ENCODE measurements at regions not wholly inside any gene's neighbourhood (a gene's known extent, or its start where the extent isn't known, plus 50 kb on each side); places are given as distances from the start of the nearest gene placed in this dataset.

- no peak for DNase-seq (ENCODE audit: low spot score)
- no peaks in the 10 kb centered on the region for H3K36me3 ChIP-seq (ENCODE audit: control insufficient read depth in 4 of 4, insufficient read depth in 3 of 4, low read depth in 1 of 4, low read length in 3 of 4)
- no peaks in the 10 kb centered on the region for H3K4me1 ChIP-seq (ENCODE audit: control insufficient read depth in 4 of 4, insufficient read depth in 4 of 4, low read length in 3 of 4)
- H3K9ac ChIP-seq (ENCODE audit: low read depth in 1 of 2, low read length in 2 of 2), result no peak overlapping the region
- H3K9me3 ChIP-seq (ENCODE audit: control insufficient read depth in 4 of 4, low read length in 3 of 4), result no peaks in the 10 kb centered on the region
- TF ChIP-seq EGR1 (IDR thresholded peaks at IDR 0.05; ENCODE audit: low read depth in 2 of 2) (no peak), ATF3 (IDR thresholded peaks at IDR 0.05) (no peak), FOXA1 (IDR thresholded peaks at IDR 0.05) (no peak), JUND (IDR thresholded peaks at IDR 0.05) (no peak), SP1 (IDR thresholded peaks at IDR 0.05) (no peak), HNF4A (conservative IDR thresholded peaks at IDR 0.05) (no peak), RXRA (IDR thresholded peaks at IDR 0.05) (no peak), FOXA2 (IDR thresholded peaks at IDR 0.05) (no peak), RAD21 (IDR thresholded peaks at IDR 0.05) (no peak), NR2F2 (IDR thresholded peaks at IDR 0.05) (no peak), REST (IDR thresholded peaks at IDR 0.05) (no peak)
- TF ChIP-seq, protein P1, sequence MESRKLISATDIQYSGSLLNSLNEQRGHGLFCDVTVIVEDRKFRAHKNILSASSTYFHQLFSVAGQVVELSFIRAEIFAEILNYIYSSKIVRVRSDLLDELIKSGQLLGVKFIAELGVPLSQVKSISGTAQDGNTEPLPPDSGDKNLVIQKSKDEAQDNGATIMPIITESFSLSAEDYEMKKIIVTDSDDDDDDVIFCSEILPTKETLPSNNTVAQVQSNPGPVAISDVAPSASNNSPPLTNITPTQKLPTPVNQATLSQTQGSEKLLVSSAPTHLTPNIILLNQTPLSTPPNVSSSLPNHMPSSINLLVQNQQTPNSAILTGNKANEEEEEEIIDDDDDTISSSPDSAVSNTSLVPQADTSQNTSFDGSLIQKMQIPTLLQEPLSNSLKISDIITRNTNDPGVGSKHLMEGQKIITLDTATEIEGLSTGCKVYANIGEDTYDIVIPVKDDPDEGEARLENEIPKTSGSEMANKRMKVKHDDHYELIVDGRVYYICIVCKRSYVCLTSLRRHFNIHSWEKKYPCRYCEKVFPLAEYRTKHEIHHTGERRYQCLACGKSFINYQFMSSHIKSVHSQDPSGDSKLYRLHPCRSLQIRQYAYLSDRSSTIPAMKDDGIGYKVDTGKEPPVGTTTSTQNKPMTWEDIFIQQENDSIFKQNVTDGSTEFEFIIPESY (IDR thresholded peaks at IDR 0.05), result no peak
- TF ChIP-seq, protein P2, sequence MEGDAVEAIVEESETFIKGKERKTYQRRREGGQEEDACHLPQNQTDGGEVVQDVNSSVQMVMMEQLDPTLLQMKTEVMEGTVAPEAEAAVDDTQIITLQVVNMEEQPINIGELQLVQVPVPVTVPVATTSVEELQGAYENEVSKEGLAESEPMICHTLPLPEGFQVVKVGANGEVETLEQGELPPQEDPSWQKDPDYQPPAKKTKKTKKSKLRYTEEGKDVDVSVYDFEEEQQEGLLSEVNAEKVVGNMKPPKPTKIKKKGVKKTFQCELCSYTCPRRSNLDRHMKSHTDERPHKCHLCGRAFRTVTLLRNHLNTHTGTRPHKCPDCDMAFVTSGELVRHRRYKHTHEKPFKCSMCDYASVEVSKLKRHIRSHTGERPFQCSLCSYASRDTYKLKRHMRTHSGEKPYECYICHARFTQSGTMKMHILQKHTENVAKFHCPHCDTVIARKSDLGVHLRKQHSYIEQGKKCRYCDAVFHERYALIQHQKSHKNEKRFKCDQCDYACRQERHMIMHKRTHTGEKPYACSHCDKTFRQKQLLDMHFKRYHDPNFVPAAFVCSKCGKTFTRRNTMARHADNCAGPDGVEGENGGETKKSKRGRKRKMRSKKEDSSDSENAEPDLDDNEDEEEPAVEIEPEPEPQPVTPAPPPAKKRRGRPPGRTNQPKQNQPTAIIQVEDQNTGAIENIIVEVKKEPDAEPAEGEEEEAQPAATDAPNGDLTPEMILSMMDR (IDR thresholded peaks at IDR 0.05; ENCODE audit: low read depth, low read length, missing input control), result no peak
- TF ChIP-seq, protein P3, sequence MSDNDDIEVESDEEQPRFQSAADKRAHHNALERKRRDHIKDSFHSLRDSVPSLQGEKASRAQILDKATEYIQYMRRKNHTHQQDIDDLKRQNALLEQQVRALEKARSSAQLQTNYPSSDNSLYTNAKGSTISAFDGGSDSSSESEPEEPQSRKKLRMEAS (IDR thresholded peaks at IDR 0.05), result no peak
- no peak overlapping the region for H3K27ac ChIP-seq (ENCODE audit: low read depth in 1 of 2, low read length in 2 of 2)
- no peak overlapping the region for H3K4me3 ChIP-seq (ENCODE audit: low read depth in 1 of 3, low read length in 3 of 3)
- no peaks in the 10 kb centered on the region for H3K27me3 ChIP-seq (ENCODE audit: control insufficient read depth in 4 of 4, insufficient read depth in 4 of 4, low read length in 3 of 4)
These were observed 218.0 kb upstream of the ADRA1B start for GRCh38 chr5:159698322-159698721.

DNA sequence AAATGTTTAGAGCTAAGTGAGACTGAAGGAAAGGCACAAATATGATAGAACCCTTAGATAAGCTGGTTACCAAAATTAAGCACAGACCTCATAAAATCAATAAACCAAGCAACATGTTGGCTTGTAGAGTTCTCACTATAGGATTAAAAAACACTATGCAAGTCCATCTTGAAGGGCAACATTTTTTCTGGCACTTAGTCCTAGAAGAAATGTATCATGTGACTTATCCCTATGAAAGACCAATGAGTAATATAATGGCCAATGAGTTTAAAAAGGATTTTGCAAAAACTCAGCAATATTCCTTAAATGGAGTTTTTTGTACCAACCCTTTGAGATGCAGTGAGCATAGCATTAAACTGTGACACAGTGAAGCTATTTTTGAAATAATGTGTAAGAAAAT, 216.3 kb upstream of the ADRA1B start:
- H3K27ac ChIP-seq (ENCODE audit: low read depth in 1 of 2, low read length in 2 of 2), result no peak overlapping the region
- H3K36me3 ChIP-seq (ENCODE audit: control insufficient read depth in 4 of 4, insufficient read depth in 3 of 4, low read depth in 1 of 4, low read length in 3 of 4), result no peaks in the 10 kb centered on the region
- no peaks in the 10 kb centered on the region for H3K4me1 ChIP-seq (ENCODE audit: control insufficient read depth in 4 of 4, insufficient read depth in 4 of 4, low read length in 3 of 4)
- no peak for DNase-seq (ENCODE audit: low spot score)
- no peak overlapping the region for H3K9ac ChIP-seq (ENCODE audit: low read depth in 1 of 2, low read length in 2 of 2)
- H3K9me3 ChIP-seq (ENCODE audit: control insufficient read depth in 4 of 4, low read length in 3 of 4), result no peaks in the 10 kb centered on the region
- no peak overlapping the region for H3K4me3 ChIP-seq (ENCODE audit: low read depth in 1 of 3, low read length in 3 of 3)
- H3K27me3 ChIP-seq (ENCODE audit: control insufficient read depth in 4 of 4, insufficient read depth in 4 of 4, low read length in 3 of 4), result no peaks in the 10 kb centered on the region
- TF ChIP-seq GABPA (IDR thresholded peaks at IDR 0.05 in 1 of 2, conservative IDR thresholded peaks at IDR 0.05 in 1 of 2) (no peak), HNF4G (IDR thresholded peaks at IDR 0.05) (no peak), FOXA1 (IDR thresholded peaks at IDR 0.05) (no peak)
